ENCODE measurements at regions not wholly inside any gene's neighbourhood (a gene's known extent, or its start where the extent isn't known, plus 50 kb on each side); places are given as distances from the start of the nearest gene placed in this dataset.

DNA sequence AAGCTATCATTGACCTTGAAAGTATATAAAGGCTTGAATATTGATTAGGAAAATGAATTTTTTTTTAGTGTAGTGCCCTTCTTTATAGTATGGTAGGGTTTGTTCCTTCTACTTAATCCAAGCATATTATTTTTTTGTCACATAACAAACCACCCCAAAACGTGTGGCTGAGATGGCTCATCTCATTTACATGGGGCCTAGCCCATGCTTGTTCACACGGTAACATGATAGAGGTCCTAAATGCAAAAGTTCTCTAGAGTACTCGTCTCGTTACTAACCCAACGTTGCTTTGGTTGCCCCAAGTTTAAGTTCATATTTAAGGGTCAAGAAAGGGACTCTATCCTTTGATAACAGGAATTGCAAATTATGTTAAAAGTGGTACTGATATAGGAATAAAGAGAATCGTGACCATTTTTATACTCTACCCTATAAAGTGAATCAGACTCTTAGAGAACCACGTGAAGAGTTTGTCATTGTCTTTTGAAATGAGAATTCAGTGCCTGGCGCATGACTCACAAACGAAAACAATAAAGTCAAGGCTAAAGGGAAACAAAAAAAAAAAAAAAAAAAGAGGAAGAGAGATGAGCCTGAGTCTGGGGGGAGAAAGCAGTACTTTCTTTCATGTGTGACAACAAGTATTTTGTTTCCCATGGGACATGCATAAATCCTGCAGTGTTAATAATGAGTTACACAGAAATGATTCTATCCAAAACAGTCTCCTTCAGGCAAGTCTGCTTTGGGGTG is 402.8 kb upstream of the NWD2 start:
- TF ChIP-seq, protein P1, sequence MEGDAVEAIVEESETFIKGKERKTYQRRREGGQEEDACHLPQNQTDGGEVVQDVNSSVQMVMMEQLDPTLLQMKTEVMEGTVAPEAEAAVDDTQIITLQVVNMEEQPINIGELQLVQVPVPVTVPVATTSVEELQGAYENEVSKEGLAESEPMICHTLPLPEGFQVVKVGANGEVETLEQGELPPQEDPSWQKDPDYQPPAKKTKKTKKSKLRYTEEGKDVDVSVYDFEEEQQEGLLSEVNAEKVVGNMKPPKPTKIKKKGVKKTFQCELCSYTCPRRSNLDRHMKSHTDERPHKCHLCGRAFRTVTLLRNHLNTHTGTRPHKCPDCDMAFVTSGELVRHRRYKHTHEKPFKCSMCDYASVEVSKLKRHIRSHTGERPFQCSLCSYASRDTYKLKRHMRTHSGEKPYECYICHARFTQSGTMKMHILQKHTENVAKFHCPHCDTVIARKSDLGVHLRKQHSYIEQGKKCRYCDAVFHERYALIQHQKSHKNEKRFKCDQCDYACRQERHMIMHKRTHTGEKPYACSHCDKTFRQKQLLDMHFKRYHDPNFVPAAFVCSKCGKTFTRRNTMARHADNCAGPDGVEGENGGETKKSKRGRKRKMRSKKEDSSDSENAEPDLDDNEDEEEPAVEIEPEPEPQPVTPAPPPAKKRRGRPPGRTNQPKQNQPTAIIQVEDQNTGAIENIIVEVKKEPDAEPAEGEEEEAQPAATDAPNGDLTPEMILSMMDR (conservative IDR thresholded peaks at IDR 0.05): no peak
- no peak for TF ChIP-seq EZH2 (IDR thresholded peaks at IDR 0.05; ENCODE audit: low read depth)

Data from PC-9 (cell line).